ENCODE measurements at regions not wholly inside any gene's neighbourhood (a gene's known extent, or its start where the extent isn't known, plus 50 kb on each side); places are given as distances from the start of the nearest gene placed in this dataset.

DNA sequence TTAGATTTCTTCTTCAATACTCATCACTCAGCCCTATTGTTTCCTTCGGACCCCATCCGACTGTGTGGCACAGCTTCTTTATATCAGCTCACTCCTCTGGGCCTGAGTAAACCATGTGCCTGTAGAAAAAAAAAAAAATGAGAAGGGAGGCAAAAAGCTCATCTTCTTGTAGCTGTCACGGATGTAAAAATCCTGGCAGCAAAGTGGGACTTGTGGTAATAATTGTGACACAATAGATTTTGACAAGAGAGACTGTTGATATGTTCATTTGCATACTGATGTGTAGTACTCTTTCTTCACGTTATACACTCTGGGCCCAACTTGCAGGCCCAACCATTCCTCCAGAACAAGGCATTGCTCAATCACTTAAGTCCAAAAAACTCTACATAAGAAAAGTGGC, 270.0 kb upstream of the SMIM21 start:
- H3K79me2 ChIP-seq (ENCODE audit: low read length), result no peaks in the 10 kb centered on the region
- H3K9me2 ChIP-seq (replicated peaks; ENCODE audit: insufficient read depth, low read length), result no peaks in the 10 kb centered on the region
- H3K27ac ChIP-seq (ENCODE audit: low read length), result no peak overlapping the region
- no peak overlapping the region for H3K4me3 ChIP-seq (ENCODE audit: low read length)
- H3F3A ChIP-seq (ENCODE audit: insufficient read depth, low read length), result no peaks in the 10 kb centered on the region
- no peak overlapping the region for H3K9ac ChIP-seq (ENCODE audit: low read length)
- H3K9me3 ChIP-seq (replicated peaks; ENCODE audit: insufficient read depth, low read length), result no peaks in the 10 kb centered on the region
- H3K27me3 ChIP-seq (replicated peaks; ENCODE audit: insufficient read depth, low read length), result no peaks in the 10 kb centered on the region
- no peaks in the 10 kb centered on the region for H3K4me1 ChIP-seq (ENCODE audit: low read length)
- no peaks in the 10 kb centered on the region for H3K36me3 ChIP-seq (replicated peaks; ENCODE audit: insufficient read depth, low read length)
- DNase-seq, result no peak
- TF ChIP-seq EZH2phosphoT487 (IDR thresholded peaks at IDR 0.05; ENCODE audit: low read length) (no peak), EZH2 (optimal IDR thresholded peaks at IDR 0.05; ENCODE audit: low read depth, low read length) (no peak), CTCF (IDR thresholded peaks at IDR 0.05; ENCODE audit: low read length) (no peak)
- no peaks in the 10 kb centered on the region for H4K20me1 ChIP-seq (ENCODE audit: insufficient read depth, low read length)
- H3K4me2 ChIP-seq (ENCODE audit: low read depth, low read length), result no peak overlapping the region
- H2AFZ ChIP-seq (ENCODE audit: low read length), result no peak overlapping the region

DNA sequence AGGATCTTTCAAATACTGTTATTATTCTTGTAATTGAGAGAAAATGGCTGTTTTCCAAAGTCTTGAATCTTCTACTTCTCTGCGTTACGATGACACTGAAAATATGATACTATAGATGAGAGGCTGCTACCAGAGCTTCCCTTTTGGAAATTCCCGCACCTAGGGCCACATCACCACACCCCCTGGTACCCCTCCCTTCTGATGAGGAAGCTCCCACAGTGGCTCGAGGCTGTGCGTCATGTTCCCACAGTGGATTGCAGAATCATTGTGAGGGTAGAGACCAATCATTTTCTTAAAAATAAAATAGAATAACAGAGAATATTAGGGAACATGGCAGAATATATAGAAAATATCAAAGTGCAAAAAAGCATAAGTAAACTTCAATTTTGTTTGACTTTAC, 268.9 kb upstream of the SMIM21 start:
- H3K4me3 ChIP-seq (ENCODE audit: low read length), result no peak overlapping the region
- H3K4me1 ChIP-seq (ENCODE audit: low read length), result no peaks in the 10 kb centered on the region
- no peak overlapping the region for H3K27ac ChIP-seq (ENCODE audit: low read length)
- no peaks in the 10 kb centered on the region for H3K27me3 ChIP-seq (replicated peaks; ENCODE audit: insufficient read depth, low read length)
- H2AFZ ChIP-seq (ENCODE audit: low read length), result no peak overlapping the region
- no peaks in the 10 kb centered on the region for H3K79me2 ChIP-seq (ENCODE audit: low read length)
- DNase-seq, result no peak
- no peaks in the 10 kb centered on the region for H3F3A ChIP-seq (ENCODE audit: insufficient read depth, low read length)
- H3K9me3 ChIP-seq (replicated peaks; ENCODE audit: insufficient read depth, low read length), result no peaks in the 10 kb centered on the region
- H3K9me2 ChIP-seq (replicated peaks; ENCODE audit: insufficient read depth, low read length), result no peaks in the 10 kb centered on the region
- H4K20me1 ChIP-seq (ENCODE audit: insufficient read depth, low read length), result no peaks in the 10 kb centered on the region
- H3K36me3 ChIP-seq (replicated peaks; ENCODE audit: insufficient read depth, low read length), result no peaks in the 10 kb centered on the region
- H3K9ac ChIP-seq (ENCODE audit: low read length), result no peak overlapping the region
- no peak overlapping the region for H3K4me2 ChIP-seq (ENCODE audit: low read depth, low read length)
- TF ChIP-seq EZH2phosphoT487 (IDR thresholded peaks at IDR 0.05; ENCODE audit: low read length), result no peak
- TF ChIP-seq CTCF (IDR thresholded peaks at IDR 0.05; ENCODE audit: low read length), result no peak
- no peak for TF ChIP-seq EZH2 (optimal IDR thresholded peaks at IDR 0.05; ENCODE audit: low read depth, low read length)

DNA sequence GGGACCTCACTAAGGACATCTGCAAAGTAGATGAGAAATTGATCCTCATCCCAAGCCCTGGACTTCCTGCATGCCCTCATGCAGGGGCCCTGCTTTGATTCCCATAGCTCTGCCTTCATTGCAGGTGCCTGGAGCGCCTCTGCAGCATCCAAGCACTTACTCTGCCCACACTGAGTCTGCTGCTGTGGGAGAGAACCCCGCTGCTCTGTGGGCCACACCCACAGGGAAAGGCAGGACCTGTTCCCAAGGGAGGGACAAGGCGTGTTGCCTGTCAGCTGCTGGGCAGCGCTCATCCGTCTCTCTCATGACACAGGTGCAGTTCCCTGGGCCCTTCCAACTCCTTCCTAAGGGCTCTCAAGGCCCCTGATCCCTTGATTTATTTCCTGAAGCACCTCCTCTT, 266.8 kb upstream of the SMIM21 start:
- H3K79me2 ChIP-seq (ENCODE audit: low read length), result no peaks in the 10 kb centered on the region
- H3K4me1 ChIP-seq (ENCODE audit: low read length), result no peaks in the 10 kb centered on the region
- no peak for DNase-seq
- no peak overlapping the region for H2AFZ ChIP-seq (ENCODE audit: low read length)
- H3K9me3 ChIP-seq (replicated peaks; ENCODE audit: insufficient read depth, low read length), result no peaks in the 10 kb centered on the region
- no peaks in the 10 kb centered on the region for H3F3A ChIP-seq (ENCODE audit: insufficient read depth, low read length)
- H3K36me3 ChIP-seq (replicated peaks; ENCODE audit: insufficient read depth, low read length), result no peaks in the 10 kb centered on the region
- H3K27ac ChIP-seq (ENCODE audit: low read length), result no peak overlapping the region
- TF ChIP-seq EZH2 (optimal IDR thresholded peaks at IDR 0.05; ENCODE audit: low read depth, low read length) (no peak), EZH2phosphoT487 (IDR thresholded peaks at IDR 0.05; ENCODE audit: low read length) (no peak), CTCF (IDR thresholded peaks at IDR 0.05; ENCODE audit: low read length) (no peak)
- no peaks in the 10 kb centered on the region for H3K9me2 ChIP-seq (replicated peaks; ENCODE audit: insufficient read depth, low read length)
- H3K4me3 ChIP-seq (ENCODE audit: low read length), result no peak overlapping the region
- H3K9ac ChIP-seq (ENCODE audit: low read length), result no peak overlapping the region
- H3K27me3 ChIP-seq (replicated peaks; ENCODE audit: insufficient read depth, low read length), result no peaks in the 10 kb centered on the region
- no peak overlapping the region for H3K4me2 ChIP-seq (ENCODE audit: low read depth, low read length)
- H4K20me1 ChIP-seq (ENCODE audit: insufficient read depth, low read length), result no peaks in the 10 kb centered on the region
